ENCODE measurements at regions not wholly inside any gene's neighbourhood (a gene's known extent, or its start where the extent isn't known, plus 50 kb on each side); places are given as distances from the start of the nearest gene placed in this dataset.

DNA sequence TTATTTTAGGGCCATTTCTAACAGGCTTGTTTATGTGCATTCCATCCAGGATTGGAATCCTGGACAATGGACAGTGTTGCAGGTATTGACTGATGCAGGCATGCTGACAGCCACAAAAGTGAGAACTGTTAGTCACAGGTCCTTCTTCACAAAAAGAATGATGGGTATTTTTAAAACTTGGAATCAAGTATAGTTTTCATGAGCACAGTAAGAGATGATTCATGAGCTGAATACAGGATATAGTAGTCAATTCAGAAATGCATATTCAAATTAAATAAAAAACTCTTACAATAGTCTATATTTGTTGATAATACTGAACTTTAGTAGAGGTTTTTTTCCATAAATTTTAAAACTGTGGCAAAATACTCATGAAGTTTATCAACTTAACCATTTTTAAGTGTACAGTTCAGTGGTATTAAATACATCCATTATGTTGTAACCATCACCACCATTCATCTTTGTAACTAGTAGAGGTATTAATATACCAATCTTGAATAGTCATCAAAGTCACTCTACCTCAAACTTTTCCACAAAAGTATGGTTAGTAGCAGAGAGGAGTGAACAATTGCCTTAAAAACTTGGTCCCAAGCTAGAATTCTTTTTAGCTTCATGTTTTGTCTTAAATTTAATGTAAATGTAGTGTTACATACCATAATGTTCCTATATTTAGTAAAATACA is 79.5 kb downstream of the KCNRG start:
- ATAC-seq (ENCODE audit: poor library complexity) = no peak
- intact Hi-C loops (cut with DNase I) = no loop called here
- no peak for DNase-seq

DNA sequence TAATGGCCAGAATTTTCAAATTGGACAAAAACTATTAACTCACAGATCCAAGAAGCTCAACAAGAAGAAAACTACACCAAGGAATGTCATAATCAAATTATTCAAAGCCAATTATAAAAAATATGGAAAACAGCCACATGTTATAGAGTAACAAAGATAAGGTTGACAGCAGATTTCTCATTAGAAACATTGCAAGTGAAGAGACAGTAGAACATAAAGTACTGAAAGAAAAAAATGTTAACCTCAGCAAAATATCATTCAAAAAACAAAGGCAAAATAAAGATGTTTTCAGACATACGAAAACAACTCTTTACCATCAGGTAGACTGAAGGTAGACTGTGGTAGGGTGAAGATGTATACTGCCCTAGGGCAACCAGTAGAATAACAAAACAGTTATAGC is 83.4 kb downstream of the KCNRG start:
- DNase-seq = no peak
- intact Hi-C loops (cut with DNase I) = no loop called here
- no peak for ATAC-seq (ENCODE audit: poor library complexity)

DNA sequence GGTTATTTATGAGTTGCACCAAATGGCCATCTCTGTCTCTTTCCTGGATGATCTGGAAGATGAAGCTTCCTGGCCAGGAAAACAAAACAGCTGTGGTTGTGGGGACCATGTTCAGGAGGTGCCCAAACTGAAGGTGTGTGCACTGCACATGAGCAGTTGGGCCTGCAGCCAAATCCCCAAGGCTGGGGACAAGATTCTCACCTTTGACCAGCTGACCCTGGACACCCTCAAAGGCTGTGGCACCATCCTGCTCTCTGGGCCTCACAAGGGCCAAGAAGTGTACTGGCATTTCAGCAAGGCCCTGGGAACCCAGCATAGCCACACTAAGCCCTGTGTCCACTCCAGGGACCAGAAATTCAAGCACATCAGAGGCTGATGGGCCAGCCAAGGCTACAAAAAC is 84.2 kb downstream of the KCNRG start:
- DNase-seq = no peak
- intact Hi-C loops (cut with DNase I) = no loop called here
- ATAC-seq (ENCODE audit: poor library complexity) = no peak

DNA sequence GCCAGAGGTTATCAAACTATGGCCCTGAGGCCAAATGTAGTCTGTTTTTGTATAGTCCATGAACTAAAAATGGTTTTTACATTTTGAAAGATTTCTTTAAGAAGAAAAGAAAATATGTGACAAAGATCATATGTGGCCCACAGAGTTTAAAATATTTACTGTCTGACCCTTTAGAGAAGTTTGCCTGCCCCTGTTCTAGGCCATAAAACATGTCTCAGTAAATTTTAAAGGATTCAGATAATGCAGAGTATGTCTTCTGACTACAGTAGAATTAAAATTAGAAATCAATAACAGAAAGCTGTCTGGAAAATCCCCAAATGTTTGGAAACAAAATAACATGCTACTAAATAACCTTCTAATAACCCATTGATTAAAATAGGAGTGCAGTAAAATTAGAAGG is 86.3 kb downstream of the KCNRG start:
- ATAC-seq (ENCODE audit: poor library complexity) = no peak
- no peak for DNase-seq
- intact Hi-C loops (cut with DNase I) = no loop called here

DNA sequence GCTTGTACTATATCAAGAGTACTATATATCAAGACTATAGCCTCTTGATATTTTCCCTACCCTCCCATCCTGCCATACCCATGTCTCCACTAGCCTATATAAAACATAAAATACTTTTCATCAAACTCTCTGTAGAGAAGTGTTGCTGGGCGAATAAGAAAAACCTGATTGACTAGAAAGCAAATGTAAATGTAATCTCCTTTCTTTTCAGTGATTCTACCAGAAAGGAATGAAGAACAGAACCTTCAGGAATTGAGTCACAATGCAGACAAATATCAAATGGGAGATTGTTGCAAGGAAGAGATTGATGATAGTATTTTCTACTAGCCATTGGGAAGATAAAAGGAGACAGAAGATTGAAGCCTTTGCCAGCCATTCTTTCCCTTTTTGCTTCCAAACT is 89.2 kb downstream of the KCNRG start:
- ATAC-seq (ENCODE audit: poor library complexity) = no peak
- intact Hi-C loops (cut with DNase I) = no loop called here
- DNase-seq = no peak

DNA sequence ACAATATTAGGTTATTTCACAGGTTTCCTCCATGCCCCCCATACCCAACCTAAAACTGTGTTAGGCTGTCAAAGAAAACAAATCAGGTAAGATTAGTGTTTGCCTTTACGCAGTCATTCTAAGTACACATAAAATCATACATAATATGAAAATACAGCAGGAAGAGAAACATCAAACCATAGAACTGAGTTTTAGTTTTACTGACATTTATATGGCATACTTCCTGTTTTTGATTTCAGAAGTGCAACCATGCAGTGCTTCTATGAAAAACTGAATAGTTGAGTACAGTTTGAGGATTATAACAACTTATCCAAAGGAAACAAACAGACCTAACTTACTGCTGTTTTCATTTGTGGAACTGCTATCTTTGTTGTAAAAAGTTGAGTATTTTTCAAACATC is 91.3 kb downstream of the KCNRG start:
- DNase-seq = no peak
- intact Hi-C loops (cut with DNase I) = no loop called here
- ATAC-seq (ENCODE audit: poor library complexity) = no peak

DNA sequence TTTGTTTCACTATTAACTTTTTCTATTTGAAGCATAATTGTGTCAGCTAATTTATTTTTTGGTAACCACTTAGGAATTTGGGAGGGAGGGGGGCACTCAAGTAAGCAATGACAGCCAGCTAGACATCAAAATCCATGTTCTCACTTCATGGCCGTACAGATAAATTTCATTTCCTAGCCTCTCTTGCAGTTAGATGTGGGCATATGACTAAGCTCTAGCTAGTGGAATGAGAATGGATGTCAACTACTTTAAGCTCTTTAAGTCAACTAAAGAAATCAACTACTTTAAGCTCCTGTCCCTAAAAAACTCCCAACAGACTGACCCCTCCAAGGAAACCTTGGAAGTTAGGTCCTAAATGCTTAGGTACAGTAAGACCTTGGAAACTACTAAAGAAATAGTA is 92.0 kb downstream of the KCNRG start:
- intact Hi-C loops (cut with DNase I) = no loop called here
- ATAC-seq (ENCODE audit: poor library complexity) = no peak

DNA sequence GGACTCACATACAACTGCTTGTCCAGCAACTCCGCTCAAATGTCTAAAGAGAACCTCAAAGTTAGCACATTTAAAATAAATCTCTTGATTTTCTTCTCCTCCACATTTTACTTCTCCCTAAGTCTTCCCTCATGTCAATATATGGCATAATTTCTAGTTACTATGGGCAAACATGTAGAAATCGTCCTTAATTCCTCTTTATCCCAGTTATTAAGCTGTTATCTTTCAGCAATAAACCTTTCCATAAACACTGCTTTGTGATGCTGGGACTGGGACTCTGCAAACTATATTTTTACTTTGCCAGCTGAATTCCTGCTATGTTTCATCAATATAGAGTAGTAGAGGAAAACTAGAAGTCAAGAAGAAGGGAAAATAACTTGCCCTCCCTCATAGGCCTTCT is 99.7 kb downstream of the KCNRG start:
- ATAC-seq (ENCODE audit: poor library complexity) (no peak), DNase-seq (no peak)
- intact Hi-C loops (cut with DNase I) = no loop called here

More for the DNA sequence above, 92.0 kb downstream of the KCNRG start:
- DNase-seq = no peak

DNA sequence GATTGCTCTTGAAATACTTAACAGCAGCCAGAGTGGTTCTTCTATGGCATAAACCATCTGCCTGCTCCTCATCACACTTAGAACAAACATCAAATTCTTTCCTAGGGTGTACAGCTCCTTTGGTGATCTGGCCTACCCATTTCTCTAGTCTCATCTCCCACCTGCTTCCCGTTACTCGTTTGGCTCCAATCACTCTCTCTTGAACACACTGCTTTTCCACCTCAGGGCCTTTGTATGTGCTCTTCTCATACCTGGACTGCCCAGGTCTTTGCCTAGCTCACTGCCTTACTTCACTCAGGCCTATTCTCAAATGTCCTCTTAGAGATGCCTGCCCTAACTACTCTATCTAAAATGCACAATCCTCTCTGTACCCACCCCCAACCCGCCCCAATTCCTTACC is 100.5 kb downstream of the KCNRG start:
- no peak for ATAC-seq (ENCODE audit: poor library complexity)
- DNase-seq = no peak
- intact Hi-C loops (cut with DNase I) = no loop called here

DNA sequence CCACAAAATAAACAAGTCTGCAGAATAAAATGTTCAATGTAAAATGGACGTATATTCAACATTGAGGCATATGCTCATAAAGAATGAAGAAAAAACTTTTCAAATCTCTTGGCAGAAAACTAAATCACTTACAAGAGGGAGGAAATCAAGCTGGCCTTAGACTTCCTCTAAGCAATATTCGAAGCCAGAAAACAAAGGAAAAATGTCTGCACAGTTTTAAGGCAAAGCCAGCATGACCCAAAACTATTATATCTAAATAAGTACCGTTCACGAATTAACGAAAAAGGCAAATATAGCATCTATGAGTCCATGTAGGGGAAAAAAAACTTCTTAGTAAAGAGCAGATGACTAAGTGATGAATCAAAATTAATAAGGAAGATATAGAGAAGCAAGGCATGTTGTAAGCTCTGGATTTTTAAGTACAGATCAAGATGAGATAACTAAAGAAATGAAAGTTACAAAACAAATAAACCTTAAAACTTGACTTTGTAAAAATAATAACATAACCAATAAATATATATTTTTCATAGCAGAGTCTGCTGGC is 101.3 kb downstream of the KCNRG start:
- no peak for ATAC-seq (ENCODE audit: poor library complexity)
- DNase-seq = no peak
- intact Hi-C loops (cut with DNase I) = no loop called here

DNA sequence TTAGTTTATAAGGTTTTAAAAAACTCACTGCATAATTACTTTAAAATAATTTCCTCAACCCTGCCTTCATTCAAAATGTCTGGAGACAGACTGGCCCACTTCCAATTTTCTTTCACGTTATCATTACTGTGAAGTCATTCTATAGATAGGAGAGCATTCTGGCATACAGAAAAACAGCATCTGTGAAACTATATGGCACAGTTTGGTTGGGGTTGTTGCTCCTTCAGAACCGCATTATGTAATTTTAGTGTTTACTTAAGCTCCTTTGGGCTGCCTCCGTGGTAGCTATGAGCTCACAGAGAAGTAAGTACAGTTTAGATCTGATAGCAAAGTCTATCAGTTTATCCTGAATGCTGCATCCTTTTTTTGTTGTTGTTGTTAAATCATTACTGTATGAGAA is 104.3 kb downstream of the KCNRG start:
- intact Hi-C loops (cut with DNase I) = no loop called here

DNA sequence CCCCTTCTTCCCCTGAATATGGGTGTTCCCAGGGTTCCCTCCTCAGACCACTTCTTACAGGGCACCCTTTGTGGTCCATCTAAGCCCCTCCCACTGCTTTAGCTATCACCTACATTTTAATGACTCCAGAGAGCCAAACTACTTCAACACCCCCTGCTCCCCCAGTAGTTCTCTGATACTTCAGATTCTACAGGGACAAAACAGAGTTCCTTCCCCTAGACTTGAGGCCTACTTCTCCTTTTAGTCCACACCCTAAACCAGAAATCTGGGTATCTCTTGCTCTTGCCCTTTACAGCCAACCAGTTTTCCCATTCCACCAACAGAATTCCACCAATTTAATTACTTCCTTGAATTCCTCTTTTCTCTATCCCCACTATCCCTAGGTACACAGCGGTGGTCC is 107.2 kb downstream of the KCNRG start:
- no peak for ATAC-seq (ENCODE audit: poor library complexity)
- intact Hi-C loops (cut with DNase I) = no loop called here
- DNase-seq = no peak

More for the DNA sequence above, 104.3 kb downstream of the KCNRG start:
- no peak for ATAC-seq (ENCODE audit: poor library complexity)
- DNase-seq = no peak

DNA sequence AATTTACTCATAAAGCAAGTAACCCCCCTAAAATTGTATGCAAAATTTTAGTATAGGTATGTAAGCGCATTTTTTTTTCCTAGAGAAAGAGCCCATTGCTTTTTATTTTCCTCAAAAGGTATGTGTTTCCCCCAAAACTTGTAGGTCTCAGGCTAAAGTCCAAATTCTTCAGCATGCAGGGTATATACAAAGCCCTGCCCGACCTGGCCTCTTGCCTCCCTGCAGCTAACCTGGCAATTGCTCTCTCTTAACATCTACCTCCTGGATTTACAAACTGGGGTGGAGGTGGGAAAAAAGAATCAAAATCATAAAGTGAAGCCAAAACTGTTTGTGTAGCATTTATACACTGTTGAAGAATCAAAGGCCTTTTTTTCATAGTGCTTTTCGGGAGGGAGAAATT is 107.8 kb downstream of the KCNRG start:
- no peak for DNase-seq
- intact Hi-C loops (cut with DNase I) = no loop called here
- no peak for ATAC-seq (ENCODE audit: poor library complexity)

DNA sequence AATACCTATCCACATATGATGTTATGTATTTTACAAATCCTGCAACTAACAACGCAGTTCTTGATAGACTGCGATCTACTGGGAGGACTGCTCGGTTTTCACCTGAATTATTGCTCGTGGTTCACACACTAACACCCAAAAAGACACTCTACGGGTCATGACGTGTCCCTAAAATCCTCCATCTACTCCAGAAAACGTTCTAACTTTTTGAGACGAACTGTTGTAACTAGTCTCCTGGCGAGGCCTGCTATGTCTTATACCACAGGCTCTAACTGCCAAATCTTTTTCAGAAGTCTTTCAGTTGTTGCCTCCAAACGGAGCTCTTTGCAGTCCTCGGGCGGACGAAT is 108.2 kb downstream of the KCNRG start:
- DNase-seq = no peak
- ATAC-seq (ENCODE audit: poor library complexity) = no peak
- intact Hi-C loops (cut with DNase I) = no loop called here

DNA sequence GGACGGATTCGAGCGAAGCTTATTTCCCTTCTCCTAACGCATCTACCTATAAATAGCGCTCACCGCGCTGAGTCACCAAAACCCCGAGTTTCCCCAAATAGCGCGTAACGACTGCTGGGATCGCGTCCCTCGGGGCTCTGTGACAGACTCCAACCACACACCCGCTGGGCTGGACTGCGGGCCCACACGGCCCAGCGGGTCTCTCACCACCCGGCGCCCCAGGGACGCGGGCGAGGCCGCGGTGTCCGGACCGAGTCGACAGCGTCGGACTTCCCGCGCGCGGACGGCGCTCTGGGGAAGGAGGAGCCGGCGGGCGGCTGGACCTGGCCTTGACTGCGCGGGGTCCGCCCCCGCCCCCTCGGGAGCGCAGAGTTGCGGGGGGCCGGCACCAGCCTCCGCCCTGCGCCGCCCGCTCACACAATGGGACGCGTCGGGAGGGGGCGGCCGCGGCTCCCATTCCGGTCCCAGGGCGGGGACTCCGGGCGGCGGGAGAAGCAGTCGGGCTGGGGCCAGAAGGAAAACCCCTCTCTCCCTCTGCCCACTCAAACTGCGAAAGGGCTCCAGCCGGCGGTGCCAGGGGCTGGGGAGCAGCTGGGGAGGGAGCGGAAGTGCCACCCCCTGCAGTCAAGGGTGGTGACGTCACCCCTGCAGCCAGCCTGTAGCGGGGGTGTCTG is 108.8 kb downstream of the KCNRG start:
- peak; percentile 89 for ATAC-seq (ENCODE audit: poor library complexity)
- intact Hi-C loops (cut with DNase I) = loop anchor here (2.0 kb wide), 1 partner anchor 41 kb away; no protein-coding TSS in a partner anchor
- DNase-seq = no peak

DNA sequence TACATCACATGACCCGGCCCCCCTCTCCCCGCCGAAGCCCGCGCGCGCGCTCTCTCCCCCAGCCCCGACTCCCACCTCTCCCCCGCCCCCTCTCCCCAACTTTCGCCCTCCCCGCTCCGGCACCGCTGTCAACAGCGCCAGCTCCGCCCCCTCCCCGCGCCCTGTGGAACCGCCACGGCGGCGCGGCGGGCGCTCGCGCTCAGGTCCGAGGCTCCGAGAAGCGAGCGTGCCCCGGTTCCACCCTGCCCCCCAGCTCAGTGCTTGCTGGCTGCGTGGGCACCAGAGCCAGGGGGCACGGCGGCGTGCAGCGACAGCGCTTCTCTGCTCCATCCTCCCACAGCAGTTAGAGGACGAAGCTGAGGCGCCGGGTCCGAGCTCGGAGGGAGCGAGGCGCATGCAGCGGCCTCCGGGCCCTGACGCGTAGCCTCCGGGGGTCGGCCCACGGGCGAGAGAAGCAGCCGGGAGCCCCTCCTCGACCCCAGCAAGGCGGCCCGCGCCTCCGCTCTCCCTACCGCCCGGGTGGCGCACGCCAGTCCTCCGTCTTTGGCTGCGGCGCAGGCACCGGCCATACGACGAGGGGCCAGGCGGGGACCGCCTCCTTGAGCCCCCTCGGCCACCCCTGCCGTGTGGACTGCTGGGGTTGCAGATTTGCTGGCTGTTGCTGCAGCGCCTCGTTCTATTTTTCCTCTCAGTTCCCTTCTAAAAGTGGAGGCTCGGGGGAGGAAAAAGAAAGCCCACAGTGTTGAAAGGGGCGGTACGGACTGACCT is 109.5 kb downstream of the KCNRG start:
- intact Hi-C loops (cut with DNase I) = loop anchor here (2.0 kb wide), 1 partner anchor 42 kb away; no protein-coding TSS in a partner anchor
- DNase-seq (peak; percentile 97), ATAC-seq (ENCODE audit: poor library complexity) (peak; percentile 30)

DNA sequence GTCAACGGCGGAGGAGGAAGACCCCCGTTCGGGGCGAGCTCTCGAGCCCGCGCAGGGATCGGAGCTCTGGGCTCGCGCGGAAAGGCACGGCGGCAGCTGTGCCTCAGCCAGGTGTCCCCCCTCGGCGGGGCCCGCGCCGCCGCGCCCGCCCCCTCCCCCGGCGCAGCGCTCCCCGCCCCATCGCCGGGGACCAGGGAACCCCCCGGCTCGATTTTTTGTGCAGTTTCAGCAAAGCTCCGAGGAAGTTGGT is 110.0 kb downstream of the KCNRG start:
- ATAC-seq (ENCODE audit: poor library complexity) (peak; percentile 18), DNase-seq (no peak)
- intact Hi-C loops (cut with DNase I) = loop anchor here (2.0 kb wide), 1 partner anchor 42 kb away; no protein-coding TSS in a partner anchor

DNA sequence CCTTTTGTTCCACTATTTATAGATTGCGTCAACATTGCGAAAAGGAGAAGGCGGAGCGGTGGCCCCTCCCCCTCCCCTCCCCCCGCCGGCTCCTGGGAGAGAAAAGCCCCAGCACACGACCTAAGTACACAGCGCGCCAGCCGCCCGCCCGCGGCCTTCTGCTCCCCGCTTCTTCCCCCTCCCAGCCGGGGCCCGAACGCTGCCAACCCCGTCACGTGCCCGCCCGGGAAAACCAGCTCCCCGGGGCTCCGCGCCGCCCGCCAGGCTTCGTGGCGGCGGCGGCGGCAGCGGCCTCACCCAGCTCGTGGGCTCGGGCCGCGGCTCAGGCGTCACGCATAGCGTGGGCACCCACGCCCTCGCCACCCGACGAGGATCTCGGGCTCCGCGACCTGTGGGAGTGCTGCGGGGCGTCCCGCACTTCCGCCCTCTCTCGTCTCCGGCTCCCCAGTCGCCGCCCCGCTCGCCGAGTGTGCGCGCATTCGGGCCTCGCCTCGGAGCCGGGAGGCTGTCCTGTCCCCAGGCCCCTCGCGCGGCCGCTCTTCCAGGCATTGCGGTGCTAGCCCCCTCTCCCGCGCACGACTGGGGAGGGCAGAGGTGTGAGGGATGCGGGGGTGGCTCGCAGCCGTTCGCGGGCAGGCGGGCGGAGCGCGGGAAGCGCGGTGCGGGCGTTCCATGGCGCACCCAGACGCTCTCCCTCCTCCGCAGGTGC is 110.5 kb downstream of the KCNRG start:
- ATAC-seq (ENCODE audit: poor library complexity) (peak; percentile 66), DNase-seq (peak; percentile 96)
- intact Hi-C loops (cut with DNase I) = loop anchor here (2.0 kb wide), 1 partner anchor 43 kb away; no protein-coding TSS in a partner anchor

DNA sequence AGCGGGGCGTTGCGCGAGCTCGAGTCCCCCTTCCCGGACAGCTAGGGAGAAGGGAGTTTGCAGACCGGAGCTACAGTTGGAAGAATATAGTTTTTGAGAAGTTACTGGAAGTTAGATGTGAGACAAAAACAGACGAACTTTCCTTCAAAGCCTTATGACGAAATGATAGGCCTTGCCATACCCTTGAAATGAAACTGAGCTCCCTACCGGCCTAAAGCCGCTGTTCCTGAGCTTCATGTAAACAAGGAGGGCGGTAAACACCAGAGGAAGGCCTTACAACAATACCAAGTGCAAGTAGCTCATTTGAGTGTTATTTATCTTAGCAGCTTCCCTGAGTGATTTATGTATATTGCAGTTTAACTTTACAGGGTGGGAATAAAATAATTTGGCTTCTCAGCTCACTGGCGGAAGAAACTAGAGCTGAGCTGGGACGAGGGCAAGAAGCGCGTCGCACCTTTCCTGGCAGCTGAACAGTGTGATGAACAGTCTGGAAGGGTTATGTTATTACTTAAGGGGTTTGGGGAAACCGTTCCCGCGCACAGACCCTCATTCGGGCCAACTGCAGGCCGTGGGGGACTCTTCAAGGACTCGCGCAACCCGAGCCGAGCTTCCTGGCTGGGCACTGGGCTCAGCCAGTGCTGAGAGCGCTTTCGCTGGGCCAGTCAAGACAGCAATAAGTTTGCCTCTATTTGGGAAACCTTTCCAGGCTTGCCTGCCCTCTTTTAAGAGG is 111.2 kb downstream of the KCNRG start:
- intact Hi-C loops (cut with DNase I) = no loop called here
- ATAC-seq (ENCODE audit: poor library complexity) (no peak), DNase-seq (no peak)
